DOHH2 (cell line): ENCODE measurements at regions not wholly inside any gene's neighbourhood (a gene's known extent, or its start where the extent isn't known, plus 50 kb on each side); places are given as distances from the start of the nearest gene placed in this dataset.

Experiments used
- H3F3A ChIP-seq: fragments of 200-600 bp; sonication (generic), shearing (Covaris generic); 2 replicates; pipeline ENCODE4 v1.6.0; 2016; ENCODE audit warnings: antibody characterized with exemption, mild to moderate bottlenecking; ENCODE audit not compliant: control insufficient read depth, insufficient read depth
- H3K27ac ChIP-seq: fragments of 200-600 bp; sonication (generic); 2 replicates; pipeline ENCODE4 v1.5.1; 2014; ENCODE audit warnings: low read depth, mild to moderate bottlenecking, low read length, moderate library complexity
- H3K27me3 ChIP-seq: fragments of 200-600 bp; sonication (generic); 2 replicates; pipeline ENCODE4 v1.6.1; 2014; ENCODE audit warnings: mild to moderate bottlenecking, low read length, mixed read lengths; ENCODE audit not compliant: control insufficient read depth
- H3K36me3 ChIP-seq: fragments of 200-600 bp; sonication (generic); 2 replicates; pipeline ENCODE4 v1.6.1; 2014; ENCODE audit warnings: mild to moderate bottlenecking, low read length, moderate library complexity, mixed read lengths; ENCODE audit not compliant: control insufficient read depth
- H3K4me1 ChIP-seq: fragments of 200-600 bp; sonication (generic); 2 replicates; pipeline ENCODE4 v1.6.1; 2014; ENCODE audit warnings: mild to moderate bottlenecking, low read length, mixed read lengths; ENCODE audit not compliant: control insufficient read depth
- H3K4me2 ChIP-seq: fragments of 200-600 bp; sonication (generic); 2 replicates; pipeline ENCODE4 v1.6.0; 2014; ENCODE audit warnings: mild to moderate bottlenecking, low read length, moderate library complexity
- H3K4me3 ChIP-seq: fragments of 200-600 bp; sonication (generic); 2 replicates; pipeline ENCODE4 v1.5.1; 2014; ENCODE audit warnings: mild to moderate bottlenecking, low read length, mixed read lengths
- H3K79me2 ChIP-seq: fragments of 200-600 bp; sonication (generic); 2 replicates; pipeline ENCODE4 v1.6.1; 2014; ENCODE audit warnings: mild to moderate bottlenecking, low read length, mixed read lengths; ENCODE audit not compliant: control insufficient read depth
- H3K9me2 ChIP-seq: fragments of 200-600 bp; sonication (generic); replicated peaks from 2 replicates; pipeline ENCODE4 v1.6.1; 2014; ENCODE audit warnings: mild to moderate bottlenecking, low read length, mixed read lengths; ENCODE audit not compliant: control insufficient read depth
- H3K9me3 ChIP-seq: fragments of 200-600 bp; sonication (generic); 2 replicates; pipeline ENCODE4 v1.6.1; 2014; ENCODE audit warnings: antibody characterized with exemption, low read length, mixed read lengths; ENCODE audit not compliant: control insufficient read depth, insufficient read depth
- H4K20me1 ChIP-seq: fragments of 200-600 bp; sonication (generic); 2 replicates; pipeline ENCODE4 v1.6.0; 2014; ENCODE audit warnings: low read depth, mild to moderate bottlenecking, antibody characterized with exemption, low read length, moderate library complexity; ENCODE audit not compliant: control insufficient read depth, insufficient read depth
- EZH2phosphoT487 ChIP-seq: fragments of 200-600 bp; sonication (generic); IDR thresholded peaks from 2 replicates; pipeline ENCODE4 v1.6.1; 2017; ENCODE audit warnings: borderline replicate concordance, mild to moderate bottlenecking, antibody characterized with exemption, low read length, moderate library complexity, mixed read lengths
- TF ChIP-seq, protein P1 (sequence below): fragments of 200-600 bp; sonication (generic); IDR thresholded peaks from one replicate; pipeline ENCODE4 v1.5.1; 2014; ENCODE audit warnings: antibody characterized with exemption, mild to moderate bottlenecking, low read depth, low read length; ENCODE audit not compliant: poor library complexity, severe bottlenecking

- Histone ChIP-seq H3K9me2 (no peaks in the 10 kb centered on the region), H3K4me1 (no peaks in the 10 kb centered on the region), H3K4me2 (no peak overlapping the region), H3K27me3 (no peaks in the 10 kb centered on the region), H4K20me1 (no peaks in the 10 kb centered on the region), H3K36me3 (no peaks in the 10 kb centered on the region), H3K9me3 (no peaks in the 10 kb centered on the region), H3K27ac (no peak overlapping the region), H3K4me3 (no peak overlapping the region), H3F3A (no peaks in the 10 kb centered on the region), H3K79me2 (no peaks in the 10 kb centered on the region)
- TF ChIP-seq, protein P1, sequence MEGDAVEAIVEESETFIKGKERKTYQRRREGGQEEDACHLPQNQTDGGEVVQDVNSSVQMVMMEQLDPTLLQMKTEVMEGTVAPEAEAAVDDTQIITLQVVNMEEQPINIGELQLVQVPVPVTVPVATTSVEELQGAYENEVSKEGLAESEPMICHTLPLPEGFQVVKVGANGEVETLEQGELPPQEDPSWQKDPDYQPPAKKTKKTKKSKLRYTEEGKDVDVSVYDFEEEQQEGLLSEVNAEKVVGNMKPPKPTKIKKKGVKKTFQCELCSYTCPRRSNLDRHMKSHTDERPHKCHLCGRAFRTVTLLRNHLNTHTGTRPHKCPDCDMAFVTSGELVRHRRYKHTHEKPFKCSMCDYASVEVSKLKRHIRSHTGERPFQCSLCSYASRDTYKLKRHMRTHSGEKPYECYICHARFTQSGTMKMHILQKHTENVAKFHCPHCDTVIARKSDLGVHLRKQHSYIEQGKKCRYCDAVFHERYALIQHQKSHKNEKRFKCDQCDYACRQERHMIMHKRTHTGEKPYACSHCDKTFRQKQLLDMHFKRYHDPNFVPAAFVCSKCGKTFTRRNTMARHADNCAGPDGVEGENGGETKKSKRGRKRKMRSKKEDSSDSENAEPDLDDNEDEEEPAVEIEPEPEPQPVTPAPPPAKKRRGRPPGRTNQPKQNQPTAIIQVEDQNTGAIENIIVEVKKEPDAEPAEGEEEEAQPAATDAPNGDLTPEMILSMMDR = no peak
- no peak for TF ChIP-seq EZH2phosphoT487
These were observed 145.0 kb downstream of the PTPN20 start for GRCh38 chr10:47056247-47056510.

GRCh38 chr10:47057471-47057870 lies 146.2 kb downstream of the PTPN20 start:
- H3K79me2 ChIP-seq = no peaks in the 10 kb centered on the region

DNA sequence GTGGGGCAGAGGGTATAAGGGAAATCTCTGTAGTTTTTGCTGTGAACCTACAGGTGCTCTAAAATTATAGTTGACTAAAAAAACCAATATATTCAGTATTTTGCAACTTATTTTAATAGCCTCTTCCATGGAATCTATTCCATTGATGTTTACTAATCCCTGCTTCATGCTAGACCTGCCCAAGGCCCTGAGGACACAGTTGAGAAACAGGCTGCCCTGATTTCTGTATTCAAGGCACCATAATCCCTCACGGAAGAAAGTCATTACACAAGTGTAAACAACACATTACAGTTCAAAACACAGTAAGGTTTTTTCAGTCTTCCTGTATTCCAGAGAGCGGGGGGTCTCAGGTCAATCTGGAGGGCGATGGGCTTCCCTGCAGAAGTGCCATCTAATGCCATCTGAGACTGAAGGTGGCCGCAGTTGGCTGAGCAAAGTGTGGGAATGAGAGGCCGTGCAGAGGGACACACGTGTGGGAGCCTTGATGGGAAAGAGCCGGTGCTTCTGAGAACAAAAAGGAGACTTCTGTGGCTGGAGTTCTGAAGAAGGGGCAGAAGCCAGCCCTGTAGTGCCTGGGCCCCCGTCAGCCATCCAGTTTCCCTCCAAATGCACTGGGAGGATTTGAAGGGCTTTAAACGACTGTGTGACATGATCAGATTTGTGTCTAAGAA lies 146.9 kb downstream of the PTPN20 start:
- no peaks in the 10 kb centered on the region for H3K4me1 ChIP-seq
- H3K4me2 ChIP-seq = no peak overlapping the region
- no peak overlapping the region for H3K27ac ChIP-seq
- no peak for TF ChIP-seq EZH2phosphoT487
- TF ChIP-seq, protein P1 = no peak
- 0 out of 2 replicates have a peak, but pooled peaks cover 3% of the 10 kb centered on the region for H3K27me3 ChIP-seq
- H3K9me3 ChIP-seq = no peaks in the 10 kb centered on the region
- H3K36me3 ChIP-seq = no peaks in the 10 kb centered on the region
- no peaks in the 10 kb centered on the region for H4K20me1 ChIP-seq
- H3K9me2 ChIP-seq = no peaks in the 10 kb centered on the region
- H3F3A ChIP-seq = no peaks in the 10 kb centered on the region
- H3K4me3 ChIP-seq = no peak overlapping the region
- no peaks in the 10 kb centered on the region for H3K79me2 ChIP-seq

More at GRCh38 chr10:47057471-47057870, 146.2 kb downstream of the PTPN20 start:
- no peaks in the 10 kb centered on the region for H4K20me1 ChIP-seq
- no peaks in the 10 kb centered on the region for H3K4me1 ChIP-seq
- no peak overlapping the region for H3K27ac ChIP-seq
- no peaks in the 10 kb centered on the region for H3F3A ChIP-seq
- TF ChIP-seq, protein P1 = no peak
- TF ChIP-seq EZH2phosphoT487 = no peak
- 0 out of 2 replicates have a peak, but pooled peaks cover 3% of the 10 kb centered on the region for H3K27me3 ChIP-seq
- no peak overlapping the region for H3K4me2 ChIP-seq
- H3K9me3 ChIP-seq = no peaks in the 10 kb centered on the region
- H3K36me3 ChIP-seq = no peaks in the 10 kb centered on the region
- no peaks in the 10 kb centered on the region for H3K9me2 ChIP-seq
- no peak overlapping the region for H3K4me3 ChIP-seq
